A549 (cell line): ENCODE measurements at regions not wholly inside any gene's neighbourhood (a gene's known extent, or its start where the extent isn't known, plus 50 kb on each side); places are given as distances from the start of the nearest gene placed in this dataset.
A peak's percentile ranks its signal among the peaks of the same experiment; 100 is the strongest.

ENCODE experiments used
- ATAC-seq, 2 experiments: fragments of 200-7000 bp in 1 of 2; fragments of >200 bp in 1 of 2; cut with Nextera tagmentation in 1 of 2; cut with Tn5 transposase in 1 of 2; 3 replicates each; pipeline versions ENCODE4 v1.8.0 to v1.9.1; 2018 to 2020; ENCODE audit warnings: mild to moderate bottlenecking in 1 of 2, moderate library complexity in 1 of 2
- CTCF ChIA-PET: fragments of 300-600 bp; sonication (Branson Sonifier 250); formaldehyde crosslinking; extraction: SDS; loops from one replicate; lab custom pipeline; 2021; ENCODE audit warnings: antibody characterized with exemption, inconsistent platforms; lab: Yijun Ruan, JAX
- POLR2A ChIA-PET: fragments of 350-600 bp; formaldehyde crosslinking; extraction: SDS; loops from one replicate; lab custom pipeline; 2021; ENCODE audit warnings: antibody characterized with exemption, inconsistent platforms; lab: Yijun Ruan, JAX
- DNase-seq, 2 experiments: peaks; one replicate each; pipeline versions ENCODE4 v3.0.0 to v3.0.0-alpha.2; 2011 to 2016; ENCODE audit warnings: low read depth in 1 of 2, low spot score in 1 of 2
- FAIRE-seq: peaks from 2 replicates; lab custom pipeline; 2011; peaks lifted over from hg19 to GRCh38; lab: Jason Lieb, UNC
- H3K27ac ChIP-seq, 2 experiments: fragments of >200 bp; sonication (Bioruptor Twin); formaldehyde crosslinking; 3 replicates each; pipeline ENCODE4 v1.5.1; 2016 to 2017
- H3K4me1 ChIP-seq: fragments of >200 bp; sonication (Bioruptor Twin); formaldehyde crosslinking; 3 replicates; pipeline ENCODE4 v1.6.1; 2016
- H3K4me2 ChIP-seq: fragments of >200 bp; sonication (Bioruptor Twin); formaldehyde crosslinking; 3 replicates; pipeline ENCODE4 v1.6.1; 2016
- H3K4me3 ChIP-seq: fragments of >200 bp; sonication (Bioruptor Twin); formaldehyde crosslinking; 3 replicates; pipeline ENCODE4 v1.5.1; 2016
- H3K9me3 ChIP-seq: fragments of >200 bp; sonication (Bioruptor Twin); formaldehyde crosslinking; 3 replicates; pipeline ENCODE4 v1.6.1; 2016
- BHLHE40 ChIP-seq: IDR thresholded peaks from 2 replicates; pipeline ENCODE4 v1.6.1; 2012; ENCODE audit warnings: low read depth, low read length, inconsistent platforms
- CBX2 ChIP-seq: fragments of 200-600 bp; sonication (generic); IDR thresholded peaks from 2 replicates; pipeline ENCODE4 v1.6.1; 2016; ENCODE audit warnings: low read depth, mild to moderate bottlenecking, borderline replicate concordance
- CEBPB ChIP-seq, 2 experiments: fragments of >200 bp in 1 of 2; sonication (Bioruptor Twin) in 1 of 2; formaldehyde crosslinking in 1 of 2; IDR thresholded peaks; 2 replicates each; pipeline ENCODE4 v1.6.1; 2012 to 2016
- CHD4 ChIP-seq: fragments of 200-600 bp; sonication (generic); IDR thresholded peaks from 2 replicates; pipeline ENCODE4 v1.6.1; 2016; ENCODE audit warnings: antibody characterized with exemption, mild to moderate bottlenecking, borderline replicate concordance
- FOSL2 ChIP-seq, 2 experiments: fragments of 450-650 bp in 1 of 2; fragments of >200 bp in 1 of 2; sonication (Bioruptor Twin) in 1 of 2; formaldehyde crosslinking; IDR thresholded peaks; 2 replicates each; pipeline versions ENCODE4 v1.5.0 to v1.6.1; 2016 to 2020; ENCODE audit warnings: mild to moderate bottlenecking in 1 of 2, moderate library complexity in 1 of 2
- HEYL ChIP-seq: fragments of 250-450 bp; sonication (Bioruptor Pico); IDR thresholded peaks from 2 replicates; pipeline ENCODE4 v1.8.0; 2021; ENCODE audit warnings: mild to moderate bottlenecking, moderate library complexity
- JUNB ChIP-seq: fragments of >200 bp; sonication (Bioruptor Twin); formaldehyde crosslinking; IDR thresholded peaks from 2 replicates; pipeline ENCODE4 v1.6.1; 2016
- KDM1A ChIP-seq: fragments of 200-600 bp; sonication (generic); IDR thresholded peaks from 2 replicates; pipeline ENCODE4 v1.6.1; 2016; ENCODE audit warnings: low read depth, mild to moderate bottlenecking
- MAZ ChIP-seq: fragments of 150-350 bp; IDR thresholded peaks from 2 replicates; pipeline ENCODE4 v1.6.1; 2014; ENCODE audit warnings: antibody characterized with exemption, low read depth, low read length, borderline replicate concordance
- MYC ChIP-seq: IDR thresholded peaks from 2 replicates; pipeline ENCODE4 v1.6.1; 2012; ENCODE audit warnings: mild to moderate bottlenecking, inconsistent platforms, low read length, improper control_type of control experiment, borderline replicate concordance
- NR3C1 ChIP-seq: fragments of >200 bp; sonication (Bioruptor Twin); formaldehyde crosslinking; IDR thresholded peaks from 3 replicates; pipeline ENCODE4 v1.6.1; 2017
- TFCP2L1 ChIP-seq: fragments of 250-450 bp; sonication (Bioruptor Pico); IDR thresholded peaks from 2 replicates; pipeline ENCODE4 v1.5.0; 2021; ENCODE audit warnings: mild to moderate bottlenecking
- ZFP36 ChIP-seq: fragments of 450-650 bp; IDR thresholded peaks from 2 replicates; pipeline ENCODE4 v1.6.1; 2014; ENCODE audit warnings: borderline replicate concordance; ENCODE audit not compliant: partially characterized antibody
- WGBS: methylation state at CpG from one replicate; pipeline ENCODE4 v1.1.6; 2017; ENCODE audit errors: missing lambda C conversion rate; 5-methylcytosine and 5-hydroxymethylcytosine counted together
- TF ChIP-seq, protein P1 (sequence below): fragments of 200-600 bp; sonication (generic); IDR thresholded peaks from 2 replicates; pipeline ENCODE4 v1.6.1; 2016; ENCODE audit warnings: antibody characterized with exemption, mild to moderate bottlenecking, moderate library complexity
- TF ChIP-seq, protein P2 (sequence below): IDR thresholded peaks from 2 replicates; pipeline ENCODE4 v1.6.1; 2012
- TF ChIP-seq, protein P3 (sequence below): fragments of >200 bp; sonication (Bioruptor Twin); formaldehyde crosslinking; IDR thresholded peaks from 3 replicates; pipeline ENCODE4 v1.5.1; 2016
- TF ChIP-seq, protein P4 (sequence below): IDR thresholded peaks from 2 replicates; pipeline ENCODE4 v1.6.1; 2012; ENCODE audit warnings: low read depth, borderline replicate concordance
- TF ChIP-seq, protein P5 (sequence below): IDR thresholded peaks from 2 replicates; pipeline ENCODE4 v1.6.1; 2012

DNA sequence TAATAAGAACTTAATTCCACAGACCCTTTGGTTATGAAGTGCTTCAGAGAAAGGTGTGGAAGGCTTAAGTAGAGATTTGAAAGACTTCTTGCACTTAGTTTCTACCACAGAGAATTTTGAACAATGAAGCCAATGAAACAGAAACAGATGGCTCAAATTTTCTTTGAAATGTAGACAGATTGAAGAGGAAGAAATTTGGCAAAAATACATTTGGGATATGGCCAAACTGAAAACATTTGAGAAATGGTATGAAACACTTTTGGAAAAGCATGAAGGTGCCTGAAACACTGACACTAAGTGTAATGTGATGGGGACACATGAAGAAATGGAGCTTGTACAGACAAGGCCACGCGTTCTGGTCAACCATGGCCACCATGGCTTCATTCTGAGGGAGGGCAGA, 272.4 kb upstream of the EXOC2 start (continued):
- TF ChIP-seq, protein P1, sequence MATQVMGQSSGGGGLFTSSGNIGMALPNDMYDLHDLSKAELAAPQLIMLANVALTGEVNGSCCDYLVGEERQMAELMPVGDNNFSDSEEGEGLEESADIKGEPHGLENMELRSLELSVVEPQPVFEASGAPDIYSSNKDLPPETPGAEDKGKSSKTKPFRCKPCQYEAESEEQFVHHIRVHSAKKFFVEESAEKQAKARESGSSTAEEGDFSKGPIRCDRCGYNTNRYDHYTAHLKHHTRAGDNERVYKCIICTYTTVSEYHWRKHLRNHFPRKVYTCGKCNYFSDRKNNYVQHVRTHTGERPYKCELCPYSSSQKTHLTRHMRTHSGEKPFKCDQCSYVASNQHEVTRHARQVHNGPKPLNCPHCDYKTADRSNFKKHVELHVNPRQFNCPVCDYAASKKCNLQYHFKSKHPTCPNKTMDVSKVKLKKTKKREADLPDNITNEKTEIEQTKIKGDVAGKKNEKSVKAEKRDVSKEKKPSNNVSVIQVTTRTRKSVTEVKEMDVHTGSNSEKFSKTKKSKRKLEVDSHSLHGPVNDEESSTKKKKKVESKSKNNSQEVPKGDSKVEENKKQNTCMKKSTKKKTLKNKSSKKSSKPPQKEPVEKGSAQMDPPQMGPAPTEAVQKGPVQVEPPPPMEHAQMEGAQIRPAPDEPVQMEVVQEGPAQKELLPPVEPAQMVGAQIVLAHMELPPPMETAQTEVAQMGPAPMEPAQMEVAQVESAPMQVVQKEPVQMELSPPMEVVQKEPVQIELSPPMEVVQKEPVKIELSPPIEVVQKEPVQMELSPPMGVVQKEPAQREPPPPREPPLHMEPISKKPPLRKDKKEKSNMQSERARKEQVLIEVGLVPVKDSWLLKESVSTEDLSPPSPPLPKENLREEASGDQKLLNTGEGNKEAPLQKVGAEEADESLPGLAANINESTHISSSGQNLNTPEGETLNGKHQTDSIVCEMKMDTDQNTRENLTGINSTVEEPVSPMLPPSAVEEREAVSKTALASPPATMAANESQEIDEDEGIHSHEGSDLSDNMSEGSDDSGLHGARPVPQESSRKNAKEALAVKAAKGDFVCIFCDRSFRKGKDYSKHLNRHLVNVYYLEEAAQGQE, result no peak
- no peak for TF ChIP-seq HEYL
- TF ChIP-seq, protein P2, sequence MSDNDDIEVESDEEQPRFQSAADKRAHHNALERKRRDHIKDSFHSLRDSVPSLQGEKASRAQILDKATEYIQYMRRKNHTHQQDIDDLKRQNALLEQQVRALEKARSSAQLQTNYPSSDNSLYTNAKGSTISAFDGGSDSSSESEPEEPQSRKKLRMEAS, result no peak
- TF ChIP-seq NR3C1, result no peak

DNA sequence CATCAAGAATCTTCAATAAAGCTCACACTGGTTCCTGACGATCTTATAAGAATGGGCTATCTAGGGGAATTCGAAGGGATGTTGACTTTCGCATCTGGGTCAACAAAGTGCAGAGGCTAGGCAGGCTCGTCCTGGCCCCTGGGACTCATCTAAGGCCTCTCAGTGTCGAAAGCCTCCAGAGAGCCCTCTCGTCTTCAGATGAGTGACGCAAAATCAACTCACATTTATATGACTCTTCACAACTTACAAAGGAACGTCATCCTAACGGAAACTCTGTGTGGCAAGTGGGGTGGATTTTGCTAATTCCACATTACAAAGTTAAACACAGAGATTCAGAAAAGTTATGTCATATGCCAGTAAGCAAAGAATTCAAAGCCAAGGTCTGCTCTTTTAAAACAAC, 270.5 kb upstream of the EXOC2 start:
- FAIRE-seq, result no peak
- TF ChIP-seq FOSL2 (IDR thresholded peaks at IDR 0.05) (no peak), FOSL2 (CRISPR knock-in tag; IDR thresholded peaks at IDR 0.05) (no peak), NR3C1 (no peak), CEBPB (IDR thresholded peaks at IDR 0.05) (no peak), MAZ (no peak), KDM1A (no peak)
- TF ChIP-seq, all 56 proteins: peak for 0
- ChIA-PET CTCF (no interaction called here), POLR2A (no interaction called here)
- ATAC-seq, result no peak
- Histone ChIP-seq H3K4me1 (no peaks in the 10 kb centered on the region), H3K27ac (no peak overlapping the region), H3K4me2 (no peak overlapping the region), H3K9me3 (no peaks in the 10 kb centered on the region), H3K4me3 (no peak overlapping the region)
- peak in 1 of 2 experiments; percentile 3 for DNase-seq
- WGBS, result 35% methylated on average over 9 of the region's 9 CpGs

DNA sequence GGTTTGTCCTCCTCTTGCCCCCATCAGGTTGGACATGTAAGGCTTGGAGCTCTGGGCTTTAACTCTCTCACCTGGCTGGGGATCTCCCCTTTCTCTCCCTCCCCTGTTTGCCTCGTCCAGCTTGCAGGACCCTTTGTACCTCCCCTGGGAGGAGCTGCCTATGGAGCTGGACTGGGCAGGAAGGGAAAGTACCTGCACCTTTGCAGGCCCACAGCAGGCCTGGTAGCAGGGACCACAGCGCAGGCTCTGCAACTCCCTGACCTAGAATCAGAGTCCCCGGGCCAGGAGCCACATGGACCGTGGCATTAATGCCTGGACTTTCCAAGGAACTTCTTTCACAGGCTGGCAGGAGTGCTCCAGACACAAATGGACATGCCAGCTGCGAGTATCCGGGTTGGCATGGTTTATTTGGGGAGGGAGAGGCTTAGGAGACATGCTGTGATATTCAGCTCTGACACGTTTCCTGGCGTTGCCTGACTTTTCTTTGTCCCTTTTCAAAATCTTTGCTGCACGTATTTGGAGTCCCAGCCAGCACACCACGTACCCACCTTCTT, 268.5 kb upstream of the EXOC2 start:
- DNase-seq, result no peak
- no peak for ATAC-seq
- Histone ChIP-seq H3K9me3 (no peaks in the 10 kb centered on the region), H3K4me1 (no peaks in the 10 kb centered on the region), H3K27ac (no peak overlapping the region), H3K4me2 (no peak overlapping the region), H3K4me3 (no peak overlapping the region)
- WGBS, result 47% methylated on average over 6 of the region's 10 CpGs
- CTCF ChIA-PET, result interaction anchor here (1.3 kb wide), 2 partner anchors 9 to 375 kb away, joined by 3 to 4 read pairs; no protein-coding TSS in a partner anchor
- POLR2A ChIA-PET, result no interaction called here
- TF ChIP-seq MYC (no peak), CHD4 (no peak), TFCP2L1 (CRISPR knock-in tag) (no peak), CBX2 (no peak), JUNB (no peak), ZFP36 (no peak), MAZ (no peak), BHLHE40 (no peak)
- TF ChIP-seq, protein P3, sequence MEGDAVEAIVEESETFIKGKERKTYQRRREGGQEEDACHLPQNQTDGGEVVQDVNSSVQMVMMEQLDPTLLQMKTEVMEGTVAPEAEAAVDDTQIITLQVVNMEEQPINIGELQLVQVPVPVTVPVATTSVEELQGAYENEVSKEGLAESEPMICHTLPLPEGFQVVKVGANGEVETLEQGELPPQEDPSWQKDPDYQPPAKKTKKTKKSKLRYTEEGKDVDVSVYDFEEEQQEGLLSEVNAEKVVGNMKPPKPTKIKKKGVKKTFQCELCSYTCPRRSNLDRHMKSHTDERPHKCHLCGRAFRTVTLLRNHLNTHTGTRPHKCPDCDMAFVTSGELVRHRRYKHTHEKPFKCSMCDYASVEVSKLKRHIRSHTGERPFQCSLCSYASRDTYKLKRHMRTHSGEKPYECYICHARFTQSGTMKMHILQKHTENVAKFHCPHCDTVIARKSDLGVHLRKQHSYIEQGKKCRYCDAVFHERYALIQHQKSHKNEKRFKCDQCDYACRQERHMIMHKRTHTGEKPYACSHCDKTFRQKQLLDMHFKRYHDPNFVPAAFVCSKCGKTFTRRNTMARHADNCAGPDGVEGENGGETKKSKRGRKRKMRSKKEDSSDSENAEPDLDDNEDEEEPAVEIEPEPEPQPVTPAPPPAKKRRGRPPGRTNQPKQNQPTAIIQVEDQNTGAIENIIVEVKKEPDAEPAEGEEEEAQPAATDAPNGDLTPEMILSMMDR, result no peak
- TF ChIP-seq, protein P4, sequence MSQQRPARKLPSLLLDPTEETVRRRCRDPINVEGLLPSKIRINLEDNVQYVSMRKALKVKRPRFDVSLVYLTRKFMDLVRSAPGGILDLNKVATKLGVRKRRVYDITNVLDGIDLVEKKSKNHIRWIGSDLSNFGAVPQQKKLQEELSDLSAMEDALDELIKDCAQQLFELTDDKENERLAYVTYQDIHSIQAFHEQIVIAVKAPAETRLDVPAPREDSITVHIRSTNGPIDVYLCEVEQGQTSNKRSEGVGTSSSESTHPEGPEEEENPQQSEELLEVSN, result no peak
- TF ChIP-seq, protein P5, sequence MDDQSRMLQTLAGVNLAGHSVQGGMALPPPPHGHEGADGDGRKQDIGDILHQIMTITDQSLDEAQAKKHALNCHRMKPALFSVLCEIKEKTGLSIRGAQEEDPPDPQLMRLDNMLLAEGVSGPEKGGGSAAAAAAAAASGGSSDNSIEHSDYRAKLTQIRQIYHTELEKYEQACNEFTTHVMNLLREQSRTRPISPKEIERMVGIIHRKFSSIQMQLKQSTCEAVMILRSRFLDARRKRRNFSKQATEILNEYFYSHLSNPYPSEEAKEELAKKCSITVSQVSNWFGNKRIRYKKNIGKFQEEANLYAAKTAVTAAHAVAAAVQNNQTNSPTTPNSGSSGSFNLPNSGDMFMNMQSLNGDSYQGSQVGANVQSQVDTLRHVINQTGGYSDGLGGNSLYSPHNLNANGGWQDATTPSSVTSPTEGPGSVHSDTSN, result no peak
- FAIRE-seq, result no peak
